ENCODE measurements at regions not wholly inside any gene's neighbourhood (a gene's known extent, or its start where the extent isn't known, plus 50 kb on each side); places are given as distances from the start of the nearest gene placed in this dataset.

DNA sequence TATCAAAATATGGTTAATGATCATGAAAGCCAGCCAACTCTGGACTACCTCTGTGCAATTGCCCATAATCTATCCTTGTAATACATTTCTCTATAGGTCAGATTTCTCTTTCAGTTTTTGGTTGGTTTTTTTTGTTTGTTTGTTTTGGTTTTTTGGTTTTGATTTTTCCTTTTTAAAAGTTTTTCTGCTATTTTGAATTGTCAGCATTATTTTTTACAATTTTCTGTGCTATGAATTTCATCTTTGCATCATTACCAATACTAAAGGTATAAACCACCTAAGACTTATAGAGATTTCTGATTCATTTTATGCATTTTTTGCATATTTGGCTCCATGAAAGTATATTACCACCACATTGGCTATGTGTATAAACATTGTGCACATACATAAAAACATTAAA is 799.6 kb downstream of the ADGRL2 start:
- no peak overlapping the region for H3K27ac ChIP-seq (ENCODE audit: low read depth, low read length)
- H3K36me3 ChIP-seq (ENCODE audit: insufficient read depth, low read length), result no peaks in the 10 kb centered on the region
- H3K9ac ChIP-seq (ENCODE audit: low read length), result no peak overlapping the region
- no peaks in the 10 kb centered on the region for H3K9me3 ChIP-seq (ENCODE audit: low read length)
- no peaks in the 10 kb centered on the region for H3K27me3 ChIP-seq (ENCODE audit: control insufficient read depth in 1 of 2, insufficient read depth in 2 of 2, low read length in 2 of 2)
- no peak overlapping the region for H3K4me3 ChIP-seq (ENCODE audit: low read depth in 1 of 2, low read length in 2 of 2)
- no peaks in the 10 kb centered on the region for H3K4me1 ChIP-seq (ENCODE audit: insufficient read depth, low read length)

DNA sequence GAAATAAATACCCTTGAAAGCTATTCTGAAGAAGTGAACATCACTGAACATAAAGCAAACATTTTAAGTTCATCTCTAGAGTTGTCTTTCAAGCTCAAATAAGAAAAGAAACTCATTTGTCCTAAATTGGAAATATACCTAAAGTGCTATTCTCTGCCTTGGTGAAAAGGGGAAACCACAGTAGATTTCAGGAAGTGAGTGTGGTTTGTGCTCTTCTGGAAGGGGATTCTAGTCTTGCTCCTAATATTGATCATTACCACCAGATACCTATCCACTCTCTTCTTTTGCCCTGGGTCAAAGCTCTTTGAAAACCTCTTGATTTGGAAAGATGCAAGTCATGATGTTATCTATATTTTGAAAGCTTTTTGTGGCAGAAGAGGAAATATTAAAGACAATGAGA is 798.1 kb downstream of the ADGRL2 start:
- Histone ChIP-seq H3K9me3 (ENCODE audit: low read length) (no peaks in the 10 kb centered on the region), H3K4me3 (ENCODE audit: low read depth in 1 of 2, low read length in 2 of 2) (no peak overlapping the region)

DNA sequence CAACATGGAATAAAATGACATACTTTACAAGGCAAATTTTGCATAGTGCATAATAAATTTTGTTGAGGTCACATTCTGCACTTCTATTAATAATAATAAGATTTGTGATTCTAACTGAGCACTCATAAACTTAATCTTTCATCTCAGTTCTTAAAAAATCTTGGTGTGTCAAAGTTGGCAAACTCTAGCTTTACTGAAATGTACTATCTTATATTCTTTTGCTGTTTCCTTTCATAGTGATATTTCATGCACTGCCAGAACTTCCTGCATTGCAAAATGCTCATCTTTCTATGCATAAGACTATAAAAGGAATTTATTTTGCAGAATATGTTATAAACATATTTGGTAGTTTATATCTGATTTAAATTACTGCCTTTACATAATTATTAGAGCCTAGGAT is 797.6 kb downstream of the ADGRL2 start:
- no peak overlapping the region for H3K9ac ChIP-seq (ENCODE audit: low read length)
- H3K36me3 ChIP-seq (ENCODE audit: insufficient read depth, low read length), result no peaks in the 10 kb centered on the region
- H3K9me3 ChIP-seq (ENCODE audit: low read length), result no peaks in the 10 kb centered on the region
- H3K27me3 ChIP-seq (ENCODE audit: control insufficient read depth in 1 of 2, insufficient read depth in 2 of 2, low read length in 2 of 2), result no peaks in the 10 kb centered on the region
- H3K4me3 ChIP-seq (ENCODE audit: low read depth in 1 of 2, low read length in 2 of 2), result no peak overlapping the region
- no peaks in the 10 kb centered on the region for H3K4me1 ChIP-seq (ENCODE audit: insufficient read depth, low read length)
- H3K27ac ChIP-seq (ENCODE audit: low read depth, low read length), result no peak overlapping the region

More for the DNA sequence above, 798.1 kb downstream of the ADGRL2 start:
- Histone ChIP-seq H3K27ac (ENCODE audit: low read depth, low read length) (no peak overlapping the region), H3K27me3 (ENCODE audit: control insufficient read depth in 1 of 2, insufficient read depth in 2 of 2, low read length in 2 of 2) (no peaks in the 10 kb centered on the region), H3K36me3 (ENCODE audit: insufficient read depth, low read length) (no peaks in the 10 kb centered on the region), H3K9ac (ENCODE audit: low read length) (no peak overlapping the region), H3K4me1 (ENCODE audit: insufficient read depth, low read length) (no peaks in the 10 kb centered on the region)

DNA sequence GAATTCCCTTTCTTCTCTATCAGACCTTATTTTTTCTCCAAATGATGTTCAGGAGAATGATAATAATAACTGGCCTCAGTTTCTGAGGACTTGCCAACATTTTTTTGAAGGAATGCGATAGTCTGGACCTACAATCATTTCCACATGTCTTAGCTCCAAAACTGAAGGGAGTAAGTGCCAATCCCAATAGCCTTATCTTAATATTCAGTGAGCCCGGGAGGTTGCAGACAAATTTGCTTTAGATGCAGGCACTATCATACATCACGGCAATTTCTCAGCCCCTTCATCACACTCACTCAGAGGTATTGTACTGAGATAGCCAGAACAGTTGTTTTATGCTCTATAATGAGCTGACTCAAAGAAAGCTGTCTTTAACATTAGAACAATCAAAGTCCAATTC is 796.9 kb downstream of the ADGRL2 start:
- no peak overlapping the region for H3K9ac ChIP-seq (ENCODE audit: low read length)
- no peaks in the 10 kb centered on the region for H3K36me3 ChIP-seq (ENCODE audit: insufficient read depth, low read length)
- no peaks in the 10 kb centered on the region for H3K4me1 ChIP-seq (ENCODE audit: insufficient read depth, low read length)
- H3K27me3 ChIP-seq (ENCODE audit: control insufficient read depth in 1 of 2, insufficient read depth in 2 of 2, low read length in 2 of 2), result no peaks in the 10 kb centered on the region
- no peaks in the 10 kb centered on the region for H3K9me3 ChIP-seq (ENCODE audit: low read length)
- no peak overlapping the region for H3K27ac ChIP-seq (ENCODE audit: low read depth, low read length)
- no peak overlapping the region for H3K4me3 ChIP-seq (ENCODE audit: low read depth in 1 of 2, low read length in 2 of 2)

DNA sequence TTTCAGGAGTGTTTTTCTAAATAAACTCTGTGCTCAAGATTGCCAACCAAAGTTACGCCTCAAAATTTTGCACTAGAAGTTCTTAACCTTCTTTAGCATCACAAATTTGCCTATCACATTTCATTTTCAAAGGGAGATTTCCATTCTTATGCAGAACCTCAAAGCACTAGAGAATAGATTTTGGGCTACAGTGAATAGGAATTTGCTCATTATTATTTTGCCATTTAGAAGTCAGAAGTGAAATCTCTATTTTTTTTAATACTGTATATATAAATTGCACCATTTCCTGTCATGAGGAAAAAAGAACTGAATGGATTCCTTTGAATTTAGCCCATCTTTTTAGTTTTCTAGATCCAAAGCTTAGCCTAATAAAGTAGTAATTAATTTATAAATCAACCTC is 796.4 kb downstream of the ADGRL2 start:
- H3K27me3 ChIP-seq (ENCODE audit: control insufficient read depth in 1 of 2, insufficient read depth in 2 of 2, low read length in 2 of 2), result no peaks in the 10 kb centered on the region
- no peaks in the 10 kb centered on the region for H3K9me3 ChIP-seq (ENCODE audit: low read length)
- no peak overlapping the region for H3K27ac ChIP-seq (ENCODE audit: low read depth, low read length)
- H3K36me3 ChIP-seq (ENCODE audit: insufficient read depth, low read length), result no peaks in the 10 kb centered on the region
- no peak overlapping the region for H3K4me3 ChIP-seq (ENCODE audit: low read depth in 1 of 2, low read length in 2 of 2)
- no peak overlapping the region for H3K9ac ChIP-seq (ENCODE audit: low read length)
- no peaks in the 10 kb centered on the region for H3K4me1 ChIP-seq (ENCODE audit: insufficient read depth, low read length)

DNA sequence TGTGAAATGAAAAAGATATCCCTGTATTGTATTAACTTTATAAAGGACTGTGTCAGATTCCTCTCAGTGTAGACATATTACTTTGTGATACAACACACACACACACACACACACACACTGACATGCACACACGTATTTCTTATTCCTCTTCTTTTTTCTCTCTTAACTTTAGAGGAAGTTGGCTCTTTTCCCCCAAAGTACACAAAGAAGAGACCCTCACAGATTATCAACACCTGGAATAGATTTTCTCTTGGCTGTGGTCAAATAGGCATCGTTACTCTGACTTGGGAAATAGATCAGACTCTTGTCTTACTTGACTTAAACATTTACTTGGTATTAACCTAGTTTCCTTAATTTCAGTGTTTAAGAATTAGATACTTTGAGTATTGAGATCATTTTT is 792.8 kb downstream of the ADGRL2 start:
- H3K4me1 ChIP-seq (ENCODE audit: insufficient read depth, low read length), result no peaks in the 10 kb centered on the region
- no peaks in the 10 kb centered on the region for H3K36me3 ChIP-seq (ENCODE audit: insufficient read depth, low read length)
- no peak overlapping the region for H3K9ac ChIP-seq (ENCODE audit: low read length)
- no peak overlapping the region for H3K27ac ChIP-seq (ENCODE audit: low read depth, low read length)
- no peaks in the 10 kb centered on the region for H3K9me3 ChIP-seq (ENCODE audit: low read length)
- no peaks in the 10 kb centered on the region for H3K27me3 ChIP-seq (ENCODE audit: control insufficient read depth in 1 of 2, insufficient read depth in 2 of 2, low read length in 2 of 2)
- no peak overlapping the region for H3K4me3 ChIP-seq (ENCODE audit: low read depth in 1 of 2, low read length in 2 of 2)

DNA sequence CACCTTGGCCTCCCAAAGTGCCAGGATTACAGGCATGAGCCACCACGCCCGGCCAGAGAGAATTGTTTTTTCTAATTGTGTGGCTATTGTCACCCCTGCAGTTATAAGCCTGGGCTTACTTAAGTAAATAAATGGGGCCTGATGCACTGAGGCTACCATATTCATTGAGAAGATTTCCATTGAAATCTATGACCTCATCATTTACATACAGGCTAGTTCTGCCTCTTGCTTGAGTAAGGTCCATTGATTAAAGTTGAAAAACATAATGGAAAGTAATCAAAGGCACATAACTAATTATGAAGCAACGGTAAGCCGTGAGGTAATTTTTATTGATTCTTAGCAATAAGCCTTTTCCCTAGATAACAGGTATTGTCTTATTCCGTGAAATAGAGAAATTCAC is 788.9 kb downstream of the ADGRL2 start:
- H3K27ac ChIP-seq (ENCODE audit: low read depth, low read length), result no peak overlapping the region
- no peak overlapping the region for H3K4me3 ChIP-seq (ENCODE audit: low read depth in 1 of 2, low read length in 2 of 2)
- no peaks in the 10 kb centered on the region for H3K36me3 ChIP-seq (ENCODE audit: insufficient read depth, low read length)
- no peaks in the 10 kb centered on the region for H3K9me3 ChIP-seq (ENCODE audit: low read length)
- H3K4me1 ChIP-seq (ENCODE audit: insufficient read depth, low read length), result no peaks in the 10 kb centered on the region
- H3K27me3 ChIP-seq (ENCODE audit: control insufficient read depth in 1 of 2, insufficient read depth in 2 of 2, low read length in 2 of 2), result no peaks in the 10 kb centered on the region
- no peak overlapping the region for H3K9ac ChIP-seq (ENCODE audit: low read length)

DNA sequence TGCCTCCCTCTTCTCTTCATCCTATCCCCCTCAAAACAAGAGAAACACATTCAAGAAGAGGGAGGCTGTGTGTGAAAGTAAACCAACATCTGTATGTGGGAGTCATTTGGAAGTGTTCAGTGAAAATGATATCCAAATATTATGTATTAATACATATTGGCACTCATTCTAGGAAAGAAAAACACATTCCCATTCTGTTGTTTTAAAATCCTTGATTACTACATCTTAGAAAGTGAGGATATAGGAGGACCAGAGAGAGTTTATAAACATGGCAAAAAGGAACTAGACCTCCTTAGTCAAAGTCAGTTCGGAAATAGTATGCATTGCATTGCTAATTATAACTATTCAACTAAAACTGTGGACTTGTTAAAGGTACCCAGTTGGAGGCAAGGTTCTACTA is 786.6 kb downstream of the ADGRL2 start:
- Histone ChIP-seq H3K4me1 (ENCODE audit: insufficient read depth, low read length) (no peaks in the 10 kb centered on the region), H3K27ac (ENCODE audit: low read depth, low read length) (no peak overlapping the region), H3K4me3 (ENCODE audit: low read depth in 1 of 2, low read length in 2 of 2) (no peak overlapping the region), H3K27me3 (ENCODE audit: control insufficient read depth in 1 of 2, insufficient read depth in 2 of 2, low read length in 2 of 2) (no peaks in the 10 kb centered on the region), H3K9ac (ENCODE audit: low read length) (no peak overlapping the region), H3K36me3 (ENCODE audit: insufficient read depth, low read length) (no peaks in the 10 kb centered on the region), H3K9me3 (ENCODE audit: low read length) (no peaks in the 10 kb centered on the region)

DNA sequence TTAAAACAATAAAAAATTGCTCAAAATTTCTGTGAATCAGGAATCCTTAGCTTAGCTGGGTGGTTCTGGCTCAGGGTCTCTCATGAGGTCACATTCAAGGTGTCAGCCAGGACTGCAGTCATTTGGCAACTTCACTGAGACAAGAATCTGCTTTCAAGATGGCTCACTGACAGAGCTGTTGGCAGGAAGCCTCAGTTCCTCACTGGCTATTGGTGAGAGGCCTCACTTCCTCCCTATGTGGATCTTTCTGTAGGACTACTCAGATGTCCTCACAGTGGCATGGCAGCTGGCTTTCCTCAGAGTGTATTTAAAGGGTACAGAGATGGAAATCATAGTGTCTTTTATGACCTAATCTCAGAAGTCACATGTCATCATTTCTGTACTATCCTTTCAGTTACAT is 785.7 kb downstream of the ADGRL2 start:
- Histone ChIP-seq H3K9me3 (ENCODE audit: low read length) (no peaks in the 10 kb centered on the region), H3K27me3 (ENCODE audit: control insufficient read depth in 1 of 2, insufficient read depth in 2 of 2, low read length in 2 of 2) (no peaks in the 10 kb centered on the region), H3K36me3 (ENCODE audit: insufficient read depth, low read length) (no peaks in the 10 kb centered on the region), H3K27ac (ENCODE audit: low read depth, low read length) (no peak overlapping the region), H3K4me1 (ENCODE audit: insufficient read depth, low read length) (no peaks in the 10 kb centered on the region), H3K9ac (ENCODE audit: low read length) (no peak overlapping the region), H3K4me3 (ENCODE audit: low read depth in 1 of 2, low read length in 2 of 2) (no peak overlapping the region)

DNA sequence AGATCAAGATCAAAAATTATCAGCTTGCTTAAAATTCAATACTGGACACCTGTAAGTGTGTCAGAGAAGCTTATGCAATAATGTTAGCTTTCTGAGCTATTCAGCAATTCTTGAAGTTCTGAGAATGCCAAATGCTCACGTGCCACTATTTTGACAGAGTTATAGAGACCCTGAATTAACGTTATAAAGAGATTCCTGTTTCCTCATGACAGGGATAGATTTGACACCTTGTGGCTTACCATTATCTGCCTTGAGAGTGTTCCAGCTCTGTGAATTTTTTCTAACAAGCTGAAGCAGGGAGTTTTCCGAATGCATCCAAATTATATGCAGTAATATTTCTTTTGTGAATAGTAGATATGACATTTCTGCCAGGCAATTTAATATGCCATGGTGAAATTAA is 781.6 kb downstream of the ADGRL2 start:
- no peaks in the 10 kb centered on the region for H3K36me3 ChIP-seq (ENCODE audit: insufficient read depth, low read length)
- no peak overlapping the region for H3K9ac ChIP-seq (ENCODE audit: low read length)
- no peaks in the 10 kb centered on the region for H3K9me3 ChIP-seq (ENCODE audit: low read length)
- no peaks in the 10 kb centered on the region for H3K27me3 ChIP-seq (ENCODE audit: control insufficient read depth in 1 of 2, insufficient read depth in 2 of 2, low read length in 2 of 2)
- H3K4me3 ChIP-seq (ENCODE audit: low read depth in 1 of 2, low read length in 2 of 2), result no peak overlapping the region
- no peaks in the 10 kb centered on the region for H3K4me1 ChIP-seq (ENCODE audit: insufficient read depth, low read length)
- no peak overlapping the region for H3K27ac ChIP-seq (ENCODE audit: low read depth, low read length)

DNA sequence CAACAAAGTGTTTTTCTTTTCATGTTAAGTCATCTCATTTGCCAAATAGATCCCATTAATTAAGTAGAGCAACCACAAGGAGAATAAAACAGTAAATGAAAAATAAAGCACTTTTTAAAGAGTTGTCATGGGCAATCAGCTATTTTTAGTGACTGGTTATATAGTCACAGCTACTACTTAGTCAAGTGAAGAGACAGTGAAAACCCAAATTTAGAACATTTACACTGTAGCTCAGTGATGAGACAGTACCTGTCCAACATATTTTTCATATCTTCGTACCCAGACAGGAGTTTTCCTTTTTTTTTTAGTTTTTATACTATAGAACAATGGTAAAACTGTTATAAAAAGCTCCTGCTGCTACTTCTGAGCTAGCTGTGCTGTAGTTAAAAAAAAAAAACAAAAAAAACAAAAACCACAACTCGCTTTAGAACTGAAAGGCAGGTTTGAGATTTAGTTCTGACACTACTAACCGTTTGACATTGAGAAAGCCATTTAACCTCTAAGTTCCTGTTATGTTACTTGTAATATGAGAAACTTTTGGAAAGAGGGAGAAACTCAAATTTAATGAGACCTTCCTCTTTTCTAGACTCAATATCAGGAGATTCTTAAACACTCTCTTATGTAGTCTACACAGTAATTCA is 777.5 kb downstream of the ADGRL2 start:
- Histone ChIP-seq H3K9ac (ENCODE audit: low read length) (no peak overlapping the region), H3K36me3 (ENCODE audit: insufficient read depth, low read length) (no peaks in the 10 kb centered on the region), H3K4me1 (ENCODE audit: insufficient read depth, low read length) (no peaks in the 10 kb centered on the region), H3K27ac (ENCODE audit: low read depth, low read length) (no peak overlapping the region), H3K27me3 (ENCODE audit: control insufficient read depth in 1 of 2, insufficient read depth in 2 of 2, low read length in 2 of 2) (no peaks in the 10 kb centered on the region), H3K9me3 (ENCODE audit: low read length) (no peaks in the 10 kb centered on the region), H3K4me3 (ENCODE audit: low read depth in 1 of 2, low read length in 2 of 2) (no peak overlapping the region)

DNA sequence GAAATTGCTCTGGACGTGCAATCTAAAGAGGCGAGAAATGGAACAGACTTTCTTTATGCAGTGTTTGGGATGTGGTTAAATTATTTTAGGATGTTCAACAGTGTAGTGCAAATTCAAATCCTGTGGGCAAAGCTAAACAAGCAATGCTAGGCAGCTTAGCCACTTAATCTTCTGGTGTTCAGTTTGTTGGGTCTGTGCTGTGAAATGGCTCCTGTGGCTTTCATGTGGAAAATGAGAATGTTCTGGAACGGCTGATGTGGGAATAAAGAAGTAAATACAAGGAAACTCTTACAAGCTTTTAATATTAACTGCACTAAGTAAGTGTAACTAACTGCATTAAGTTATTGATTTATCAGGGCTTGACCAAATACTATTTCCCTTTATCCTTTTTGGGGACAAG is 766.6 kb downstream of the ADGRL2 start:
- peaks cover 22% of the 10 kb centered on the region for H3K4me1 ChIP-seq (ENCODE audit: insufficient read depth, low read length)

More for the DNA sequence above, 766.6 kb downstream of the ADGRL2 start:
- no peaks in the 10 kb centered on the region for H3K27me3 ChIP-seq (ENCODE audit: control insufficient read depth in 1 of 2, insufficient read depth in 2 of 2, low read length in 2 of 2)
- H3K27ac ChIP-seq (ENCODE audit: low read depth, low read length), result no peak overlapping the region
- H3K9ac ChIP-seq (ENCODE audit: low read length), result no peak overlapping the region
- H3K9me3 ChIP-seq (ENCODE audit: low read length), result no peaks in the 10 kb centered on the region
- H3K36me3 ChIP-seq (ENCODE audit: insufficient read depth, low read length), result no peaks in the 10 kb centered on the region
- H3K4me3 ChIP-seq (ENCODE audit: low read depth in 1 of 2, low read length in 2 of 2), result no peak overlapping the region

Measured in muscle layer of colon (tissue), 2 donors.